AG04449 (cell line): ENCODE measurements at regions not wholly inside any gene's neighbourhood (a gene's known extent, or its start where the extent isn't known, plus 50 kb on each side); places are given as distances from the start of the nearest gene placed in this dataset.

ENCODE experiments used
- CTCF ChIA-PET: fragments of 350-600 bp; formaldehyde crosslinking; extraction: SDS; loops from one replicate; lab custom pipeline; 2021; ENCODE audit warnings: antibody characterized with exemption; lab: Yijun Ruan, JAX
- POLR2A ChIA-PET: fragments of 400-600, 350-600 bp; formaldehyde crosslinking; extraction: SDS; loops from one replicate; lab custom pipeline; 2020; ENCODE audit warnings: antibody characterized with exemption, inconsistent platforms; lab: Yijun Ruan, JAX
- DNase-seq: peaks from one replicate; pipeline ENCODE4 v3.0.0-alpha.2; 2010; ENCODE audit warnings: low read depth, low spot score
- H3K4me3 ChIP-seq: 2 replicates; pipeline ENCODE4 v1.5.1; 2011; ENCODE audit warnings: low read depth, mild to moderate bottlenecking, control low read depth, low read length
- CTCF ChIP-seq: IDR thresholded peaks from one replicate; pipeline ENCODE4 v1.5.1; 2011; ENCODE audit warnings: mild to moderate bottlenecking, moderate library complexity, low read length, control low read depth, inconsistent platforms; ENCODE audit not compliant: insufficient read depth; ENCODE audit errors: missing control alignments

GRCh38 chr11:109983358-109983757, 109.8 kb upstream of the ZC3H12C start:
- ChIA-PET POLR2A (no interaction called here), CTCF (interaction anchor here (1.1 kb wide), 1 partner anchor 37 kb away, joined by 3 read pairs; no protein-coding TSS in a partner anchor)
- H3K4me3 ChIP-seq: no peak overlapping the region
- TF ChIP-seq CTCF: no peak
- no peak for DNase-seq

GRCh38 chr11:109984634-109985289, 108.4 kb upstream of the ZC3H12C start:
- DNase-seq: no peak
- ChIA-PET CTCF (interaction anchor here (0.9 kb wide), 1 partner anchor 11 kb away, joined by 3 read pairs; no protein-coding TSS in a partner anchor), POLR2A (no interaction called here)
- no peak overlapping the region for H3K4me3 ChIP-seq
- TF ChIP-seq CTCF: no peak

- no peak overlapping the region for H3K4me3 ChIP-seq
- no peak for DNase-seq
- CTCF ChIA-PET: no interaction called here
- POLR2A ChIA-PET: no interaction called here
- no peak for TF ChIP-seq CTCF
These were observed 106.7 kb upstream of the ZC3H12C start for GRCh38 chr11:109986488-109986887.

GRCh38 chr11:109991835-109992234, 101.4 kb upstream of the ZC3H12C start:
- TF ChIP-seq CTCF: no peak
- CTCF ChIA-PET: interaction anchor here (1.1 kb wide), 1 partner anchor 8 kb away, joined by 5 read pairs; no protein-coding TSS in a partner anchor
- H3K4me3 ChIP-seq: no peak overlapping the region
- POLR2A ChIA-PET: no interaction called here
- no peak for DNase-seq

- ChIA-PET POLR2A (no interaction called here), CTCF (interaction anchor here (0.6 kb wide), 1 partner anchor 487 kb away, joined by 5 read pairs; no protein-coding TSS in a partner anchor)
- no peak for TF ChIP-seq CTCF
- DNase-seq: peak; percentile 59
- H3K4me3 ChIP-seq: no peak overlapping the region
These were observed 99.4 kb upstream of the ZC3H12C start for GRCh38 chr11:109993786-109994185.

- ChIA-PET POLR2A (no interaction called here), CTCF (no interaction called here)
- no peak for TF ChIP-seq CTCF
- no peak for DNase-seq
- H3K4me3 ChIP-seq: no peak overlapping the region
These were observed 98.3 kb upstream of the ZC3H12C start for GRCh38 chr11:109994907-109995306.
